BLaER1 (cell line): ENCODE measurements at regions not wholly inside any gene's neighbourhood (a gene's known extent, or its start where the extent isn't known, plus 50 kb on each side); places are given as distances from the start of the nearest gene placed in this dataset.

ENCODE experiments used
- H3K27ac ChIP-seq: shearing (Covaris generic); formaldehyde crosslinking; 2 replicates; pipeline ENCODE4 v1.8.1; 2022
- H3K27me3 ChIP-seq: shearing (Covaris generic); formaldehyde crosslinking; 2 replicates; pipeline ENCODE4 v1.8.1; 2022
- H3K36me3 ChIP-seq: shearing (Covaris generic); formaldehyde crosslinking; 2 replicates; pipeline ENCODE4 v1.8.1; 2022
- H3K4me1 ChIP-seq: shearing (Covaris generic); formaldehyde crosslinking; 2 replicates; pipeline ENCODE4 v1.8.1; 2022
- H3K4me2 ChIP-seq: shearing (Covaris generic); formaldehyde crosslinking; 2 replicates; pipeline ENCODE4 v1.8.1; 2022
- H3K4me3 ChIP-seq: shearing (Covaris generic); formaldehyde crosslinking; 2 replicates; pipeline ENCODE4 v1.8.1; 2022
- H3K9ac ChIP-seq: shearing (Covaris generic); formaldehyde crosslinking; 2 replicates; pipeline ENCODE4 v1.8.1; 2022
- H3K9me3 ChIP-seq: shearing (Covaris generic); formaldehyde crosslinking; 2 replicates; pipeline ENCODE4 v1.8.1; 2022
- H4K20me1 ChIP-seq: shearing (Covaris generic); formaldehyde crosslinking; 2 replicates; pipeline ENCODE4 v1.8.1; 2022
- Cebpa-rat ChIP-seq: shearing (Covaris generic); IDR thresholded peaks from 2 replicates; pipeline ENCODE4 v1.8.1; 2022

DNA sequence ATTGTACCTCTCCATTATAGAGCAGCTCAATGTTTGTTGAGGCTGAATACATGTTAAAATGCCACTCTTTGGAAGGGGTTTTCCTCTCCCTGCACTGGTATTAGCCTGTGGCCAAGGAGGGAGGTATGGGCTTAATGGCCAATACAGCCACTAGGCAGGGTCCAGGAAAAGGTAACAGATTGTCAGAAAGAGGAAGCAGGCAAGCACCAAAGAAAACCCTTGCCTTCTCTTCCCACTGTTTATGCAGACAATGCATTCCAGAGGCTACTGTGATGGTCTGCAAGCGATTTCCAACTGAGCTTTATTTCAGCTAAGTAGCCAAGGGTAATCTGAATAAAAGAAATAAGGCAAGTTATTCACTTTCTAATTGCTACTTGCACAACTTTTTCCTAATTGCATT is 95.3 kb upstream of the SLC27A6 start:
- Histone ChIP-seq H3K27me3 (no peaks in the 10 kb centered on the region), H3K4me1 (no peaks in the 10 kb centered on the region), H3K4me2 (no peak overlapping the region), H3K36me3 (no peaks in the 10 kb centered on the region), H3K9me3 (no peaks in the 10 kb centered on the region), H3K9ac (no peak overlapping the region), H3K27ac (no peak overlapping the region), H4K20me1 (no peaks in the 10 kb centered on the region), H3K4me3 (no peak overlapping the region)
- no peak for TF ChIP-seq Cebpa-rat

DNA sequence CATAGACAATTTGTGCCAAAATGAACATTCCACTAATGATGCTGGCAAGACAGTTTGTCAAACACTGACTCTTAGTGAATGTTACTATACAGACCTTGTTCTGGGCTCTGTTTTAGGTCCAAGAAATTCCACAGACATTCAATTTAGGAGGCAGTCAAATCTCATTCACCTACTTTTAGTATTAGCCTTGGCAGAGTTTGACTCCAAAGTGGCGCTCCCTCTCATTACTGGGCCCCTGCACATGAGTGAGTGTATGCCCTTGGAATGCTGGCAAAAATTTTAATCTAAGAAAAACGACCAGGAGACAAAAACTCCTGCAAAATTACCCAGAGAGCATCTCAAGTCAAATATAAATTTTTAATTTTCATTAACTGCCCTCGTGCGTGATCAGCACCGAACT is 94.9 kb upstream of the SLC27A6 start:
- H3K36me3 ChIP-seq: no peaks in the 10 kb centered on the region
- no peak overlapping the region for H3K4me3 ChIP-seq
- H4K20me1 ChIP-seq: no peaks in the 10 kb centered on the region
- no peak overlapping the region for H3K9ac ChIP-seq
- H3K27me3 ChIP-seq: no peaks in the 10 kb centered on the region
- no peaks in the 10 kb centered on the region for H3K9me3 ChIP-seq
- H3K4me2 ChIP-seq: no peak overlapping the region
- H3K27ac ChIP-seq: no peak overlapping the region
- H3K4me1 ChIP-seq: no peaks in the 10 kb centered on the region
- TF ChIP-seq Cebpa-rat: no peak

DNA sequence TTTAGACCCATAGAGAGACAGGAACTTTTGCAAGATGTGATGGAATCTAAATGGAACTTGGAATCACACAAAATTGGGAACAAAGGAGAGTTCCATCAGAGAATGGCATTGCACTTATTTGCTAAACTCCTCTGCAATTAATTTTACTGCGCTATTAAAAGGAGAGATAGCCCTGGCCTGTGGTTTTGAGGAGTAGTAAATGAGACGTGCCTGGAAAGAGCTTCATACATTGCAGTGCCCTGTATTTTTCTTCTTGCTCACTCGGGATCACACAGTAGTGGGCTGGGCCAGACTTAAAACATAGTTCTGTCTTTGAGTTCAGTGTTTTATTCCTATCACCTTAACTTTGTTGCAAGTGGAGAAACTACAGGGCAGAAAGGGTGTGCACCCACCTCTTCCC is 94.4 kb upstream of the SLC27A6 start:
- no peak overlapping the region for H3K9ac ChIP-seq
- no peaks in the 10 kb centered on the region for H4K20me1 ChIP-seq
- no peak overlapping the region for H3K4me2 ChIP-seq
- no peaks in the 10 kb centered on the region for H3K4me1 ChIP-seq
- no peaks in the 10 kb centered on the region for H3K9me3 ChIP-seq
- H3K27ac ChIP-seq: no peak overlapping the region
- no peaks in the 10 kb centered on the region for H3K27me3 ChIP-seq
- H3K36me3 ChIP-seq: no peaks in the 10 kb centered on the region
- no peak overlapping the region for H3K4me3 ChIP-seq
- no peak for TF ChIP-seq Cebpa-rat

DNA sequence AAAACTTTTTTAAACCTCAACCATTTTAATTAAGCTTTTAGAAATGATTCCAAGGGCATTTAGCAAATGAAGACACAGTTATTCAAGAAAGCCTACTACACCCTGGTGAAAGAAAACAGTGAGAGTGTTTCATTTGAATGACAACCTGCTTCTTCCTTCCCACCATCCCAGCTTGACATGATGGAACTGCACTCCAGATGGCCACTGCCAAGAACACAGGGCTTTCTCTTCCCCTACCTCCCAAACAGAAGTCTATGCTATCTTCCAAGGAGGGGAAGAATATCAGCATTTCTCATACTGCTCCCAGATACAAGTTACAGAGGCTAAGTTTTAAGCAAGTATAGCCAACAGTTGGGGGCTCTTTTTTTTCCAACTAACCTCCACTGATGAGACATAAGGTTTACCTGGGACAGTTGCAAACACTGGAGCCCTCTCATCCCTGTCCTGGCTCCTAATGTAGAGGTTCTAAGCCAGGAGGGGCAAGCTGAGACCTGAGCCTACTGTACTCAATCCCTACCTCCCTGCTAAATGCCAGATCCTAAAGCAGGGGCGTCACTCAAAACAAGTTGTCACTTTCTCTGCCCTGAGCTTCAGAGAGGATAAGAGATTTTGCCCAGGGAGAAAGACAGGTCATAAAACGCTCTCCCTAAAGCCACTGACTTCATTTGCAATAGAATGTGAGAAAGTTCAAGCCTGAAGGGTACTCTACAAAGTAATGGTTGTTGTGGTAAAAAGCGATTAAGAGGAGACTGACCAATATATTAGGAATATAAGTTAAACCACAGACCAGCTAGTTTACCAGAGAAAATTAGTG is 88.5 kb upstream of the SLC27A6 start:
- H3K4me3 ChIP-seq: no peak overlapping the region
- TF ChIP-seq Cebpa-rat: no peak
- H3K27ac ChIP-seq: no peak overlapping the region
- H3K9ac ChIP-seq: no peak overlapping the region
- no peak overlapping the region for H3K4me2 ChIP-seq
- H3K36me3 ChIP-seq: no peaks in the 10 kb centered on the region
- no peaks in the 10 kb centered on the region for H3K9me3 ChIP-seq
- H3K27me3 ChIP-seq: no peaks in the 10 kb centered on the region
- peaks cover 12% of the 10 kb centered on the region for H3K4me1 ChIP-seq
- H4K20me1 ChIP-seq: no peaks in the 10 kb centered on the region

- Histone ChIP-seq H3K27ac (no peak overlapping the region), H3K27me3 (no peaks in the 10 kb centered on the region), H3K4me1 (peaks cover 19% of the 10 kb centered on the region), H3K36me3 (no peaks in the 10 kb centered on the region), H4K20me1 (no peaks in the 10 kb centered on the region), H3K4me2 (no peak overlapping the region), H3K9me3 (no peaks in the 10 kb centered on the region), H3K9ac (no peak overlapping the region), H3K4me3 (no peak overlapping the region)
- TF ChIP-seq Cebpa-rat: no peak
These were observed 87.8 kb upstream of the SLC27A6 start for GRCh38 chr5:128877476-128877875.

GRCh38 chr5:128881502-128882018 is 83.7 kb upstream of the SLC27A6 start:
- Histone ChIP-seq H3K27ac (no peak overlapping the region), H3K9ac (no peak overlapping the region)

DNA sequence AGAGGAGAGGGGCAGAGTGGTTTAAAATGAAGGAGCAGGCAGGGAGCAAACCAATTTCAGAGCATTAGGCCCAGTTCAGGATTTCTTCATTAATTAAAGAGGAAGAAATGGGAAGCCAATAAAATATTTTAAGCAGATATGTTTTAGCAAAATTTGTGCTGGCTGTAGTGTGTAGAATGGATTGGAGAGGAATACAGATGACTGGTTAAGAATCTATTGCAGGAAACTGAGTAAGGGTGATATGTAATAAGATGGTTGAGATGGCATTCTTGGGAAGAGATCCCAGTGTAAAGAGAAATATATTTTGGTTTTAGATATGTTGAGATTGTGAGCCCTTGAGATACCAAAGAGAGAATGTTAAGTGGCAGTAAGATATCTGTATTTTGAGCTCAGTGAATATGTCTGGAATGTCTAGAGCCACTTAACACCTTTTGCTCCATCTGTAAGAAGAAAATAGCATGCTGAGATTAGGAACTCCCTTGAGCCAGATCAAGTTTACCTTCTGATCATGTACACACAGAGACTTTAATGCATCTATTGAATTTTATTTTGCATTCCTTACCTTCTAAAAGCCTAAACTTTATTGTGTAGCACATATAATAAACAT is 79.5 kb upstream of the SLC27A6 start:
- peaks cover 17% of the 10 kb centered on the region for H3K4me1 ChIP-seq
- H3K27ac ChIP-seq: no peak overlapping the region
- no peak for TF ChIP-seq Cebpa-rat
- H3K4me3 ChIP-seq: no peak overlapping the region
- H3K9ac ChIP-seq: no peak overlapping the region
- no peak overlapping the region for H3K4me2 ChIP-seq
- H3K27me3 ChIP-seq: no peaks in the 10 kb centered on the region
- H4K20me1 ChIP-seq: no peaks in the 10 kb centered on the region
- peaks cover 4% of the 10 kb centered on the region; the same call in 1 of the 2 replicates for H3K9me3 ChIP-seq
- H3K36me3 ChIP-seq: no peaks in the 10 kb centered on the region

More at GRCh38 chr5:128881502-128882018, 83.7 kb upstream of the SLC27A6 start:
- TF ChIP-seq Cebpa-rat: no peak
- Histone ChIP-seq H3K4me2 (peak overlapping the region; percentile 41), H3K4me3 (no peak overlapping the region), H3K9me3 (peaks cover 4% of the 10 kb centered on the region; the same call in 1 of the 2 replicates), H4K20me1 (no peaks in the 10 kb centered on the region), H3K27me3 (no peaks in the 10 kb centered on the region), H3K36me3 (no peaks in the 10 kb centered on the region), H3K4me1 (peaks cover 19% of the 10 kb centered on the region)

DNA sequence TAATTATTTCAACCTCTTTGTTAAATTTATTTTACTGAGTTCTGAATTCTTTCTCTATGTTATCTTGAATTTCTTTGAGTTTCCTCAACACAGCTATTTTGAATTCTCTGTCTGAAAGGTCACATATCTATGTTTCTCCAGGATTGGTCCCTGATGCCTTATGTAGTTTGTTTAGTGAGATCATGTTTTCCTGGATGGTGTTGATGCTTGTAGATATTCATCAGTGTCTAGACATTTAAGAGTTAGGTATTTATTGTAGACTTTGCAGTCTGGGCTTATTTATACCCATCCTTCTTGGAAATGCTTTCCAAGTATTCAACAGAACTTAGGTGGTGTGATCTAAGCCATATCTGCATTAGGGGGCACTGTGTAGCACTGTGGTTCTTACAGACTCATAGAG is 70.2 kb upstream of the SLC27A6 start:
- no peak overlapping the region for H3K4me2 ChIP-seq
- no peaks in the 10 kb centered on the region for H4K20me1 ChIP-seq
- TF ChIP-seq Cebpa-rat: no peak
- H3K4me1 ChIP-seq: no peaks in the 10 kb centered on the region
- no peak overlapping the region for H3K4me3 ChIP-seq
- H3K36me3 ChIP-seq: no peaks in the 10 kb centered on the region
- no peaks in the 10 kb centered on the region for H3K27me3 ChIP-seq
- H3K9ac ChIP-seq: no peak overlapping the region
- H3K9me3 ChIP-seq: no peaks in the 10 kb centered on the region
- H3K27ac ChIP-seq: no peak overlapping the region

DNA sequence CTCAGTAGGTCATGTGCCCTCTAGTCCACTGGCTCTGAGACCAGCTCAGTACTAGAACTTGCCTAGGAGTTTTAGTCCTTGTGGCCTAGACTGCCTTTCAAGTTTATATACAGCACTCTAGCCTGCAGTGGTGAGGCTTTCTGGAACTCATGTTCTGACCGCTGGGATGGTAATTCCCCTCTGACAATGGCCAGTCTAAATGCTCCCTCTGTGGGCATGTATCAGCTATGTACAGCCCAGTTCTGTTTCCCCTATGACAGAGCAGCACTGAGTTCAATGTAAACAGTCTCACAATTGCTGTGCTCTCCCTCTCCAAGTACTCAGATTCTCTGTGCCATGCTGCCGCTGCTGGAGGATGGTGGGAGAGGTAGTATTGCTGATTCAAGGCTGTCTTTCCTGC is 68.6 kb upstream of the SLC27A6 start:
- TF ChIP-seq Cebpa-rat: no peak
- Histone ChIP-seq H3K9ac (no peak overlapping the region), H4K20me1 (no peaks in the 10 kb centered on the region), H3K4me1 (no peaks in the 10 kb centered on the region), H3K9me3 (no peaks in the 10 kb centered on the region), H3K36me3 (no peaks in the 10 kb centered on the region), H3K27ac (no peak overlapping the region), H3K27me3 (no peaks in the 10 kb centered on the region), H3K4me2 (no peak overlapping the region), H3K4me3 (no peak overlapping the region)

DNA sequence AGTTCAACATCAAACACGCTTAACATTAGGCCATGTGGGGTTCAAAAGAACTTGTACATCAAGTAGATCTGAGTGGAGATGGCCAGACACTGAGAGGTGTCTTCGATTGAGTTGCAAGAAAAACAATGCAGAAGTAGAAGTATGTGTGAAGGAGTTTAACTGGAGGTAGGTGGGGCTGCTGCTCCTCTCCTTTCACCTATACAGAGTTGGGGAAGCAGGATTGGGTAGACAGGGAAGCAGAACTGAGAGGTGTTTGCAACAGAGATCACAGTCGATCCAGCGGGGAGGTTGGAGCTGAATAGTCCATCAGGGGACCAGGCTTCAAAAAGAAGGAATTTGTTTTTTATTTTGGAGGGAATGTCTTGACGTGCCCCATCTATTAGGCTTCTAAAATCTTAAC is 61.7 kb upstream of the SLC27A6 start:
- no peaks in the 10 kb centered on the region for H3K9me3 ChIP-seq
- H4K20me1 ChIP-seq: no peaks in the 10 kb centered on the region
- H3K4me3 ChIP-seq: no peak overlapping the region
- H3K27me3 ChIP-seq: no peaks in the 10 kb centered on the region
- H3K36me3 ChIP-seq: no peaks in the 10 kb centered on the region
- H3K4me1 ChIP-seq: no peaks in the 10 kb centered on the region
- H3K4me2 ChIP-seq: no peak overlapping the region
- H3K27ac ChIP-seq: no peak overlapping the region
- no peak overlapping the region for H3K9ac ChIP-seq
- no peak for TF ChIP-seq Cebpa-rat
